OCI-LY3 (cell line): ENCODE measurements at regions not wholly inside any gene's neighbourhood (a gene's known extent, or its start where the extent isn't known, plus 50 kb on each side); places are given as distances from the start of the nearest gene placed in this dataset.

ENCODE experiments used
- EZH2phosphoT487 ChIP-seq: fragments of 200-600 bp; shearing (Covaris generic); IDR thresholded peaks from 2 replicates; pipeline ENCODE4 v1.6.1; 2018; ENCODE audit warnings: antibody characterized with exemption, mixed run types, low read depth
- TF ChIP-seq, protein P1 (sequence below): fragments of 200-600, 300-600 bp; sonication (generic); IDR thresholded peaks from 2 replicates; pipeline ENCODE4 v1.5.1; 2014; ENCODE audit warnings: antibody characterized with exemption, low read length, low read depth

DNA sequence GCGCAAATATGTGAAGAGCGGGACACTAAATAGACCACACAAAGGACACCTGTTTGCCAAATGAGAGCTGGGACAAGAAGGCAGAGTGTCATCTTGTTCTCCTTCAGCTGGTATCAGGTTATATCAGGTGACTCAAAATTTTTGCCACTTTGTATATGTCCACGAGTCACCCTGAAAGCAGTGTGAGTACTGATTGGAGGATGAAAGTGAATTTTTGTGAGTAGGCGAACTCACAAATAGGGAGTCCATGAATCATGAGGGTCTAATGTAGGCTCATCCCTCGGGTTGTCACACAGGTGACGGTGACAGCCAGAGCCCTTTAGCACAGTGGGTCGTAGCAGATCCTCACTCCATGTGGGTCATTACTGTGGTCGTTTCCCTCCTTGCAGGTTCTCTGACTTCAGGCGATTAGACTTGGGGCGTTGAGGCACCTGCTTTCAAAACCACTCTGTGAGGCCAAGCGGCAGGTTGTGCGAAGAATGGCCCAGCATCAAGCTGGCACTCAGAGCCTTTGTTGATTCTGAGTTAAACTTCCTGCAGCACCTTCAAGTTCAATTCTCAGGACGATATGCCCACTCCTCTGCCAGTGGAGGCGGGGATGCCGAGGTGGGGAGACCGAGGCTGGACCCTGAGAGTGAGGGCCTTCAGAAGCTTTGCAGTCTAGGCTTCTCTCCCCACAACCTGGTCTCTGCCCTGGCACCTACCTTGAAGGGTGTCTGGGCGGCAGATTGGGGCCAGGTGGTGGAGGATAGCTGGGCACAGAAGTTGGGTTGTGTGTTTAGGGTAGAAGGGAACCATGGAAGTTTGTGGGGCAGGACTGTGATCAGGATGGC is 173.8 kb downstream of the SMAD6 start:
- TF ChIP-seq, protein P1, sequence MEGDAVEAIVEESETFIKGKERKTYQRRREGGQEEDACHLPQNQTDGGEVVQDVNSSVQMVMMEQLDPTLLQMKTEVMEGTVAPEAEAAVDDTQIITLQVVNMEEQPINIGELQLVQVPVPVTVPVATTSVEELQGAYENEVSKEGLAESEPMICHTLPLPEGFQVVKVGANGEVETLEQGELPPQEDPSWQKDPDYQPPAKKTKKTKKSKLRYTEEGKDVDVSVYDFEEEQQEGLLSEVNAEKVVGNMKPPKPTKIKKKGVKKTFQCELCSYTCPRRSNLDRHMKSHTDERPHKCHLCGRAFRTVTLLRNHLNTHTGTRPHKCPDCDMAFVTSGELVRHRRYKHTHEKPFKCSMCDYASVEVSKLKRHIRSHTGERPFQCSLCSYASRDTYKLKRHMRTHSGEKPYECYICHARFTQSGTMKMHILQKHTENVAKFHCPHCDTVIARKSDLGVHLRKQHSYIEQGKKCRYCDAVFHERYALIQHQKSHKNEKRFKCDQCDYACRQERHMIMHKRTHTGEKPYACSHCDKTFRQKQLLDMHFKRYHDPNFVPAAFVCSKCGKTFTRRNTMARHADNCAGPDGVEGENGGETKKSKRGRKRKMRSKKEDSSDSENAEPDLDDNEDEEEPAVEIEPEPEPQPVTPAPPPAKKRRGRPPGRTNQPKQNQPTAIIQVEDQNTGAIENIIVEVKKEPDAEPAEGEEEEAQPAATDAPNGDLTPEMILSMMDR: no peak
- TF ChIP-seq EZH2phosphoT487: no peak
